WI38 (cell line): ENCODE measurements at regions not wholly inside any gene's neighbourhood (a gene's known extent, or its start where the extent isn't known, plus 50 kb on each side); places are given as distances from the start of the nearest gene placed in this dataset.
"Not testable (repeated sequence)": the region's sequence is repeated elsewhere in the genome, so short reads cannot be mapped to it uniquely, and the experiment has no call there.

ENCODE experiments used
- H3K4me3 ChIP-seq: 2 replicates; pipeline ENCODE4 v1.5.1; 2011; ENCODE audit warnings: low read depth, mild to moderate bottlenecking, control low read depth, low read length
- CTCF ChIP-seq: IDR thresholded peaks from 2 replicates; pipeline ENCODE4 v1.5.1; 2012; ENCODE audit warnings: low read depth, mild to moderate bottlenecking, control low read depth, low read length

- H3K4me3 ChIP-seq: no peak overlapping the region
- no peak for TF ChIP-seq CTCF
Observed at GRCh38 chr10:35940141-35941041, 298.3 kb upstream of the FZD8 start.

GRCh38 chr10:35938160-35938559 is 296.1 kb upstream of the FZD8 start:
- H3K4me3 ChIP-seq: no peak overlapping the region
- TF ChIP-seq CTCF: no peak

DNA sequence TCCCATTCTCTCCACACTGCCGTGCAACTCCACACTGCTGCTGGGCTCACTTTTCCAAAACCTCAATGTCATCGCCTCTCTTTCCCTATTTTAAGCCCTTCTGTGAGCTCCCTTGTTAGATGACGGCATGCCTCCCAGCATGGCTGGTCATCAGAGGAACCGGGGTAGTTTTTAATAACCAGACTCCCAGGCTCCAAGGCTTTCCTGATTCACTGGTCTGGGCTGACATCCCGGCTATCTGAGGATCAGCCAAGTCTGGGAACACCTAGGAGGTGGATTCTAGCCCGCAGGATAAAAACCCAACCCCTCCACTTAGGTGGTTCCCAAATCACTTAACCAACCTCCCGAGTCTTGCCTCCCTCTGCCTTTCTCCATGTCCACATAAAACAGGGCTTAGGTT is 295.4 kb upstream of the FZD8 start:
- no peak for TF ChIP-seq CTCF
- no peak overlapping the region for H3K4me3 ChIP-seq

DNA sequence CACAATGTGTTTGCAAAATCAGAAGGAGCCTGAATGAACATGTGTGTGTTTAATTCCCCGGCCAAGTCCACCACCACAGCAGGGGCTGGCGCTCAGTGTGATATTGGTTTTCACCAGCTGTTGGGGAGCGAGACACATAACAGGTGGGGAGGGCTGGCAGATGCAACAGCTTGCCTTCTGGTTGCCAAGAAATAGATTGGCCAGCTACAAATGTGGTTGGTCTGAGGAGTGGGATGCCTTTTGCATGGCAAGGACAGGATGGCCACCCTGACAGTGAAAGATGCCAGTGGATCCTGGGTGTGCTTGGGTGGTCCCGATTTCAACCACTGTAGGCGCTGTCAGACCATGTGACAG is 292.5 kb upstream of the FZD8 start:
- H3K4me3 ChIP-seq: no peak overlapping the region
- TF ChIP-seq CTCF: no peak

DNA sequence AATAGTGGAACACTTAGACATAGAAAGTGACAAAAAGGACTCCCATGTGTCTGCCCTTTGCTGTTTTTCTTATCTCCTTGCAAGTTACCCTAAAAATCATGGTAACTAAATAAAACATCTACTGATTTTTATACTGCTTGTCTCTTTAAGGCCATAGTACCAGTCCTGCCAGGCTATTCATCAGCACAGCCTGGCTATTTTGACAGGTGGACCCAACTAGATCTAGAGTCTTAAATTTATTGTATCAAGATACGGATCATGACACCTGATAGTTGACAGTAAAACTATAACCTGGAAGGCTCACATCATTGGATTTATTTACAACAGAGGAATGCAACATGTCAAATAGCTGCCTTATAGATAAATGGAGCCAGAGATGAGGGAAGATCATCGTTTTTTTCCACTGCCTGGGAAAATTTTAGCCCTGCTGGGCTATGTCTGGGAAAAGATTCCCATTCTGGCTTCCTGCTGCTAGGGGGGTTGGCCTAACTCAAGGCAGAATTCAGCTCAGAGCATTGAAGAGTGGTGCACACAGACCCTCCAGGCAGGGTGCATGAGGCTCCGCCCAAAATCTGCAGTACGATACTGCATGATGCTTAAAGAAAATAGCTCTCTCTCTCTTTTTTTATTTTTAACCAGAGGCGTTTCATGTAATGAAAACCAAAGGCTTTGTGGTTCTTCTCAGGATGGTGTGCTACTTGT is 292.0 kb upstream of the FZD8 start:
- H3K4me3 ChIP-seq: no peak overlapping the region
- no peak for TF ChIP-seq CTCF

DNA sequence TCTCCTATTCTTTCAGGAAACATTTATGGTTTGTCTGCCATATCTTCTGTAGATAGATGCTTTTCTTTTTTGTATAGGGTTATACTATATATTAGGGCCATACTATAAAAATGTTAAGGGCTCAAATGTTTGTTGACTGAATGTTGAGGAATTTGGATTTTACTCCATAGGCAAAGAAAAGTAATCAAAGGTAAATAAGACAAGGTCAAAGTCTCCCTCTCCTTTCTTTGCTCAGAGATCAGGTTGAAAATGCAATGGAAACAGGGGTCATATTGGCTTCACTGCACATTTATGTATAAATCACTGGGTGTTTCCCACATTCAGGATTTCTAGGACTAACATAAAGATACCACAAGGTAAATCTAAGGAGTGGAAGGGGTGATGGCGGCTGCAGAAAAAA is 291.4 kb upstream of the FZD8 start:
- TF ChIP-seq CTCF: no peak

DNA sequence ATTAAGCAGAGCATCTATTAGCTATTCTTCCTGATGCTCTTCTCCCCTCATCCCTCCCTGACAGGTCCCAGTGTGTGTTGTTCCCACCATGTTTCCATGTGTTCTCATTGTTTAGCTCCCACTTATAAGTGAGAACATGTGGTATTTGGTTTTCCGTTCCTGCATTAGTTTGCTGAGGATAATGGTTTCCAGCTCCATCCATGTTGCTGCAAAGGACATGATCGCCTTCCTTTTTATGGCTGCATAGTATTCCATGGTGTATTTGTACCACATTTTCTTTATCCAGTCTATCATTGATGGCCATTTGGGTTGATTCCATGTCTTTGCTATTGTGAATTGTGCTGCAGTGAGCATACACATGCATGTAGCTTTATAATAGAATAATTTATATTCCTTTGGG is 287.9 kb upstream of the FZD8 start:
- not testable (repeated sequence) for H3K4me3 ChIP-seq

More for the DNA sequence above, 291.4 kb upstream of the FZD8 start:
- H3K4me3 ChIP-seq: no peak overlapping the region
